ENCODE measurements at regions not wholly inside any gene's neighbourhood (a gene's known extent, or its start where the extent isn't known, plus 50 kb on each side); places are given as distances from the start of the nearest gene placed in this dataset.

GRCh38 chr10:125491381-125491780 lies 191.6 kb downstream of the TEX36 start:
- no peak for TF ChIP-seq CTCF (conservative IDR thresholded peaks at IDR 0.05; ENCODE audit: low read length)
- TF ChIP-seq EZH2phosphoT487 (IDR thresholded peaks at IDR 0.05; ENCODE audit: borderline replicate concordance, low read depth, low read length), result no peak

Data from OCI-LY7 (cell line).